ENCODE measurements at regions not wholly inside any gene's neighbourhood (a gene's known extent, or its start where the extent isn't known, plus 50 kb on each side); places are given as distances from the start of the nearest gene placed in this dataset.

DNA sequence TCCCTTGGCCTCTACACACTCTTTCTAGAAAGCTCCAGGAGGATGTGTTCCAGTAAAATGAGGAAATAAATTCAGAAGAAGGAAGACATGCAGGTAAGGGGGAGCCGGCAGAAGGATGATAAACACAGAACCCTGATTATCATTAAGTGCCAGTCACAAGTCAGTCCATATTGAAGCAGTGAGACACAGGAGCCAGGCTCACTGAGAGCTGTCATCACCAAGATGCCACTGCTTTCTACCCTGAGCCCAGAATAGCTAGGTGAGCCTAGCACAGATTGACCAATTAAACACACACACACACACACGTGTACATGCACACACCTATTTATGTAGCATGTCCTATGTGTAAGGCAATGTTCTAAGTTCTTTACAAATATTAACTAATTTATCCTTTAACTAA lies 211.4 kb upstream of the IPO5 start:
- Histone ChIP-seq H3K36me3 (ENCODE audit: insufficient read depth, low read length) (no peaks in the 10 kb centered on the region), H3K27ac (ENCODE audit: low read depth, low read length, poor library complexity, severe bottlenecking) (no peak overlapping the region), H3K4me1 (ENCODE audit: insufficient read depth, low read length, severe bottlenecking) (no peaks in the 10 kb centered on the region), H2AFZ (ENCODE audit: low read length) (no peak overlapping the region), H3K9me3 (ENCODE audit: low read length) (no peaks in the 10 kb centered on the region), H3K4me3 (ENCODE audit: low read depth, low read length, poor library complexity, severe bottlenecking) (no peak overlapping the region), H3K27me3 (ENCODE audit: insufficient read depth, low read length) (no peaks in the 10 kb centered on the region), H3F3A (ENCODE audit: insufficient read depth, low read length) (no peaks in the 10 kb centered on the region), H3K4me2 (ENCODE audit: low read length) (no peak overlapping the region), H4K20me1 (ENCODE audit: insufficient read depth, low read length) (no peaks in the 10 kb centered on the region), H3K9me2 (ENCODE audit: low read depth, low read length) (no peaks in the 10 kb centered on the region), H3K79me2 (ENCODE audit: insufficient read depth, low read length) (no peaks in the 10 kb centered on the region), H3K9ac (ENCODE audit: low read length) (no peak overlapping the region)
- TF ChIP-seq, protein P1, sequence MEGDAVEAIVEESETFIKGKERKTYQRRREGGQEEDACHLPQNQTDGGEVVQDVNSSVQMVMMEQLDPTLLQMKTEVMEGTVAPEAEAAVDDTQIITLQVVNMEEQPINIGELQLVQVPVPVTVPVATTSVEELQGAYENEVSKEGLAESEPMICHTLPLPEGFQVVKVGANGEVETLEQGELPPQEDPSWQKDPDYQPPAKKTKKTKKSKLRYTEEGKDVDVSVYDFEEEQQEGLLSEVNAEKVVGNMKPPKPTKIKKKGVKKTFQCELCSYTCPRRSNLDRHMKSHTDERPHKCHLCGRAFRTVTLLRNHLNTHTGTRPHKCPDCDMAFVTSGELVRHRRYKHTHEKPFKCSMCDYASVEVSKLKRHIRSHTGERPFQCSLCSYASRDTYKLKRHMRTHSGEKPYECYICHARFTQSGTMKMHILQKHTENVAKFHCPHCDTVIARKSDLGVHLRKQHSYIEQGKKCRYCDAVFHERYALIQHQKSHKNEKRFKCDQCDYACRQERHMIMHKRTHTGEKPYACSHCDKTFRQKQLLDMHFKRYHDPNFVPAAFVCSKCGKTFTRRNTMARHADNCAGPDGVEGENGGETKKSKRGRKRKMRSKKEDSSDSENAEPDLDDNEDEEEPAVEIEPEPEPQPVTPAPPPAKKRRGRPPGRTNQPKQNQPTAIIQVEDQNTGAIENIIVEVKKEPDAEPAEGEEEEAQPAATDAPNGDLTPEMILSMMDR (IDR thresholded peaks at IDR 0.05; ENCODE audit: low read length) = no peak
- TF ChIP-seq EZH2 (IDR thresholded peaks at IDR 0.05; ENCODE audit: borderline replicate concordance, low read length) = no peak

- no peak for TF ChIP-seq EZH2 (IDR thresholded peaks at IDR 0.05; ENCODE audit: borderline replicate concordance, low read length)
- TF ChIP-seq, protein P1 (IDR thresholded peaks at IDR 0.05; ENCODE audit: low read length) = no peak
- Histone ChIP-seq H3K9me3 (ENCODE audit: low read length) (no peaks in the 10 kb centered on the region), H3K4me1 (ENCODE audit: insufficient read depth, low read length, severe bottlenecking) (no peaks in the 10 kb centered on the region), H3K4me3 (ENCODE audit: low read depth, low read length, poor library complexity, severe bottlenecking) (no peak overlapping the region), H3K9me2 (ENCODE audit: low read depth, low read length) (no peaks in the 10 kb centered on the region), H3F3A (ENCODE audit: insufficient read depth, low read length) (no peaks in the 10 kb centered on the region), H3K4me2 (ENCODE audit: low read length) (no peak overlapping the region), H3K27me3 (ENCODE audit: insufficient read depth, low read length) (no peaks in the 10 kb centered on the region), H2AFZ (ENCODE audit: low read length) (no peak overlapping the region), H3K36me3 (ENCODE audit: insufficient read depth, low read length) (no peaks in the 10 kb centered on the region), H4K20me1 (ENCODE audit: insufficient read depth, low read length) (no peaks in the 10 kb centered on the region), H3K79me2 (ENCODE audit: insufficient read depth, low read length) (no peaks in the 10 kb centered on the region), H3K9ac (ENCODE audit: low read length) (no peak overlapping the region), H3K27ac (ENCODE audit: low read depth, low read length, poor library complexity, severe bottlenecking) (no peak overlapping the region)
Measured at GRCh38 chr13:97743938-97744337, 209.5 kb upstream of the IPO5 start.

GRCh38 chr13:97746649-97747048 lies 206.8 kb upstream of the IPO5 start:
- no peaks in the 10 kb centered on the region for H3F3A ChIP-seq (ENCODE audit: insufficient read depth, low read length)
- H3K27me3 ChIP-seq (ENCODE audit: insufficient read depth, low read length) = no peaks in the 10 kb centered on the region
- no peak overlapping the region for H3K27ac ChIP-seq (ENCODE audit: low read depth, low read length, poor library complexity, severe bottlenecking)
- H3K4me1 ChIP-seq (ENCODE audit: insufficient read depth, low read length, severe bottlenecking) = no peaks in the 10 kb centered on the region
- no peak overlapping the region for H3K4me2 ChIP-seq (ENCODE audit: low read length)
- H4K20me1 ChIP-seq (ENCODE audit: insufficient read depth, low read length) = no peaks in the 10 kb centered on the region
- H3K79me2 ChIP-seq (ENCODE audit: insufficient read depth, low read length) = no peaks in the 10 kb centered on the region
- H3K9ac ChIP-seq (ENCODE audit: low read length) = no peak overlapping the region
- H3K36me3 ChIP-seq (ENCODE audit: insufficient read depth, low read length) = no peaks in the 10 kb centered on the region
- no peaks in the 10 kb centered on the region for H3K9me3 ChIP-seq (ENCODE audit: low read length)
- no peaks in the 10 kb centered on the region for H3K9me2 ChIP-seq (ENCODE audit: low read depth, low read length)
- no peak for TF ChIP-seq EZH2 (IDR thresholded peaks at IDR 0.05; ENCODE audit: borderline replicate concordance, low read length)
- TF ChIP-seq, protein P1 (IDR thresholded peaks at IDR 0.05; ENCODE audit: low read length) = no peak
- no peak overlapping the region for H2AFZ ChIP-seq (ENCODE audit: low read length)
- no peak overlapping the region for H3K4me3 ChIP-seq (ENCODE audit: low read depth, low read length, poor library complexity, severe bottlenecking)

Measured in OCI-LY1 (cell line).